ENCODE measurements at regions not wholly inside any gene's neighbourhood (a gene's known extent, or its start where the extent isn't known, plus 50 kb on each side); places are given as distances from the start of the nearest gene placed in this dataset.

DNA sequence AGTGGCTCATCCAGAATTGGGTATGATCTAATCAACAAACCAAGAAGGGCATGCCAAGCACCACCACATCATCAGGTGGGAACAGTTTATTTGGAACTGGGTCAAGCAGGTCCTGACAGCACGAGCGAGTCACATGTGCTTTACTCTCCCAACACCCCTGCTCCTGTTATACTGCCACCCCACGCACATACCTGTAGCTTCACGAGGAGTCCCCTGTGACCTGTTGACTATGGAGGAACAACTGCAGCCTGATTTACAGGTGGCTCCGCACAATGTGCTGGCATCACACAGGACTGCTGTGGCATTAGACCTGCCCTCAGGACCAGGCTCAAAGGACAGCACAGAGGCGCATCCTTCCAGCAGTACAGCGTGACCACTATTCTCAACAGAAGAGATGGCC lies 70.8 kb upstream of the LRRN2 start:
- TF ChIP-seq, protein P1, sequence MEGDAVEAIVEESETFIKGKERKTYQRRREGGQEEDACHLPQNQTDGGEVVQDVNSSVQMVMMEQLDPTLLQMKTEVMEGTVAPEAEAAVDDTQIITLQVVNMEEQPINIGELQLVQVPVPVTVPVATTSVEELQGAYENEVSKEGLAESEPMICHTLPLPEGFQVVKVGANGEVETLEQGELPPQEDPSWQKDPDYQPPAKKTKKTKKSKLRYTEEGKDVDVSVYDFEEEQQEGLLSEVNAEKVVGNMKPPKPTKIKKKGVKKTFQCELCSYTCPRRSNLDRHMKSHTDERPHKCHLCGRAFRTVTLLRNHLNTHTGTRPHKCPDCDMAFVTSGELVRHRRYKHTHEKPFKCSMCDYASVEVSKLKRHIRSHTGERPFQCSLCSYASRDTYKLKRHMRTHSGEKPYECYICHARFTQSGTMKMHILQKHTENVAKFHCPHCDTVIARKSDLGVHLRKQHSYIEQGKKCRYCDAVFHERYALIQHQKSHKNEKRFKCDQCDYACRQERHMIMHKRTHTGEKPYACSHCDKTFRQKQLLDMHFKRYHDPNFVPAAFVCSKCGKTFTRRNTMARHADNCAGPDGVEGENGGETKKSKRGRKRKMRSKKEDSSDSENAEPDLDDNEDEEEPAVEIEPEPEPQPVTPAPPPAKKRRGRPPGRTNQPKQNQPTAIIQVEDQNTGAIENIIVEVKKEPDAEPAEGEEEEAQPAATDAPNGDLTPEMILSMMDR (conservative IDR thresholded peaks at IDR 0.05; ENCODE audit: low read depth, low read length): no peak
- TF ChIP-seq RCOR1 (IDR thresholded peaks at IDR 0.05; ENCODE audit: insufficient replicate concordance, low read length) (no peak), RFX5 (IDR thresholded peaks at IDR 0.05; ENCODE audit: low read depth, low read length) (no peak)

Data from IMR-90 (cell line).